D341Med (cell line): ENCODE measurements at regions not wholly inside any gene's neighbourhood (a gene's known extent, or its start where the extent isn't known, plus 50 kb on each side); places are given as distances from the start of the nearest gene placed in this dataset.

Experiments
- DNase-seq: peaks from one replicate; pipeline ENCODE4 v3.0.0; 2012; ENCODE audit warnings: low spot score

- no peak for DNase-seq
Measured at GRCh38 chr6:169165561-169166300, 87.9 kb downstream of the THBS2 start.

GRCh38 chr6:169164986-169165385, 88.7 kb downstream of the THBS2 start:
- no peak for DNase-seq

GRCh38 chr6:169164451-169164850, 89.2 kb downstream of the THBS2 start:
- no peak for DNase-seq

GRCh38 chr6:169163411-169163901, 90.2 kb downstream of the THBS2 start:
- no peak for DNase-seq

DNA sequence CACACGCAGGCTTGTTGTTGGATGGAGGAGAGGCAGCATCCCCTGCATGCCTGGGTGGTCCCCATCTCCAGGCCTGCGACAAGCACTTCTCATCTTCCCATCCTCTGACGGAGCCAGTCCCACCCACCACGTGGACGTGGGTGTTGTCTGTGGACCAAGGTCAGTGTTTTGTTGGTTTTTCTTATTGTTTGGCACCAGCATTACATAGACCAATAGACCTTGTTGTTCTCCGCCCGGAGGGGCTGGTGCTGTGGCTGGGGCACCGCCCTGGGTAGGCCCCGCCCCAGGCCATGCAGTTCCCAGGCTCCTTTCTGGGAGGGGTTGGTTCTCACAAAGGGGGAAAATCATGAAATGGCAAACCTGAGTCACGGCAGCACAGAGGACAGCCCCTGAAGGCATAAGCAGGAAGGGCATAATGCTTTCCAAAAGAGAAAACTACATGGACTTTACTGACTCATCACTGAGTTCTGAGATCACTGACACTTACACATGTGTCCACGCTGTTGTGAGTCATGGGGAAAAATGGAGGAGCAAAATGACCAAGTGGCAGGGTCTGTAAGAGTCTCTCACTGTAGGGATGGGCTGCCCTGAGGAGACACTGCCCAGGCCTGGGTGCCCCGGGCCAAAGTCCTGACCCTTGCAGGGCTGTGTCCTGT, 90.8 kb downstream of the THBS2 start:
- DNase-seq, result no peak

DNA sequence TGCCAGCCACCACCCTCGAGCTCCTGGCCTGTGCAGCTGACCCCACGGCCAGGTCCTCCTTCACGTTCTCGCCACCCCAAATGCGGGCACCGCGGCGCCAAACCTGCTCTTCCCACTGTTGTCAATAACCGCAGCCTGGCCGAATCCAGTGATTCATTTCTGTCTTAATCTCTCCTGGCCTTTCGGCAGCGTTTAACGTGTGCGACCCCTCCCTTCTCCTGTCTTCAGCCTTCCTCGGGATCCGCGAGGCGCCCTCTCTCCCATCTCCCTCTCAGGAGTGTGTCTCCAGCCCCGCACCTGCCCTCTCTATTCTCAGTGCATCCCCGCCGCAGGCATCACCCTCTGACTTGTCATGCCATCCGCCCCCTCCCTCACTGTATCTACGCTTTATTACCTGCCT, 91.4 kb downstream of the THBS2 start:
- no peak for DNase-seq

GRCh38 chr6:169161572-169162167, 92.0 kb downstream of the THBS2 start:
- no peak for DNase-seq

GRCh38 chr6:169160855-169161560, 92.6 kb downstream of the THBS2 start:
- DNase-seq, result no peak

DNA sequence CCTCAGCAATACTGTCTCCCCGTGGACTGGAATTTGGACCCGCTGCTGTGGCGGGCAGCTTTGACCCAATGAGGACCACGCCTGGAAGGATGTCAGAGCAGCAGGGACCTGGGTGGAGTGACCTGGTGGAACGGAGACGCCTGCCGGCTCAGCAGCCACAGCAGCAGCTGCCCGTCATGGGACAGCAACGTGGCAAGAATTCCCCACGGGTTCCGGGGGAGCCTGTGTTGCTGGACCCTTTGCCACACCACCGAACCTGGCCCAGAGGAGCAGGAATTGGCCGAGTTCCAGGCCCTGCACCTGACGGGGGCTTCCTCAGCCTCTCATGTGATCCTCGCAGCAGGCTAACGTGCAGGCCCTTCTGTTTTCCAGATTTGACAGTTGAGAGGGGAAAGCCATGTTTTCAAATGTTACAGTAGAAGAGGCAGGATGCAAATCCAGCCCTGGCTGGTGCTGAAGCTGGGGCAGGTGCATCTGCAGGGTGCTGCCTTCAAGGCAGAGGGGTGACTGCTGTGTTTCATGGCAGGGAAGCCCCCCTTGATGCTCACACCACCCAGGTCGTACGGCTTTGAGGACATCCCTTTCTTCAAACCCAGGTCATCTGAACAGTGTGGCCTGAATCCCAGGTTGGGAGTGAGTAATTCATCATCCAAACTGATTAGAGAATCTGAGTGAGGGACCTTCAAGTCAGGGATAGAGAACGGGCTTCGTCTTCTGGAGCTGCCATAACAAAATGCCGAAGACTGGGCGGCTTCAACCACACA, 93.4 kb downstream of the THBS2 start:
- DNase-seq, result no peak

- no peak for DNase-seq
Measured at GRCh38 chr6:169159331-169159730, 94.3 kb downstream of the THBS2 start.

DNA sequence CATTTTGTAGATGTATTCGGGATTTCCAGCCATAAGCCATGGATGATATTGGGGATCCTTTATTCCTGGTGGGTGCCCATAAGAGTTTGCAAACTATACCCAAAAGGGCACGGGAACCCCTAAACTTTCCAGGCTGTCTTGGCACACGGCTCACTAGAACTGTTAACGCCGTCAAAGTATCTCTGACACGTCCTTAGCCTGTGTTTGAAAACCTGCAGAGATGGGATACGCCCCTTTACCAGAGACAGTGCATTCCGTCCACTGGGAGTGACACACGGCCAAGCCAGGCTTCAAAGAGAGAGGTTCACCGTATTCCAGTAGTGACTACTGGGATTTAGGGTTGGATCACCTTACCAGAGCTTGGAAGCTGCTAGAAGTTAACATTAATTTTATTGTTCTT, 95.0 kb downstream of the THBS2 start:
- no peak for DNase-seq

GRCh38 chr6:169158174-169158573, 95.5 kb downstream of the THBS2 start:
- no peak for DNase-seq

- DNase-seq, result no peak
Measured at GRCh38 chr6:169157197-169158148, 96.2 kb downstream of the THBS2 start.

- DNase-seq, result no peak
Measured at GRCh38 chr6:169156793-169157147, 96.9 kb downstream of the THBS2 start.

- DNase-seq, result no peak
Measured at GRCh38 chr6:169156108-169156792, 97.4 kb downstream of the THBS2 start.

GRCh38 chr6:169155481-169155880, 98.2 kb downstream of the THBS2 start:
- DNase-seq, result no peak

DNA sequence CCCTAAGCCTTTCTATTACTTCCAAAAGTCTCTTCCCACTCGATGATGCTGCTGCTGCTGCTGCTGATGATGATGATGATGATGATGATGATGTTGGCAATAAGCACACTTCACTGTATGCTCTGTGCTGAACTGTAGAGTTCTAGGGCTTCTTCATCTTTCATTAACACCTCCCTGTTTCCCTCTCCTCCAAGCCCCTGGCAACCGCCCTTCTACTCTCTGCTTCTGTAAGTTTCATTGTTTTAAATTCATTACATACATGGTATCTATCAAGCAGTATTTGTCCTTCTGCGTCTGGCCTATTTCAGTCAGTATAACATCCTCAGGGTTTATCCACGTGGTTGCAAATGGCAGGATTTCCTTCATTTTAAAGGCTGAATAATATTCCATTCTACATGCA, 100.2 kb downstream of the THBS2 start:
- no peak for DNase-seq

DNA sequence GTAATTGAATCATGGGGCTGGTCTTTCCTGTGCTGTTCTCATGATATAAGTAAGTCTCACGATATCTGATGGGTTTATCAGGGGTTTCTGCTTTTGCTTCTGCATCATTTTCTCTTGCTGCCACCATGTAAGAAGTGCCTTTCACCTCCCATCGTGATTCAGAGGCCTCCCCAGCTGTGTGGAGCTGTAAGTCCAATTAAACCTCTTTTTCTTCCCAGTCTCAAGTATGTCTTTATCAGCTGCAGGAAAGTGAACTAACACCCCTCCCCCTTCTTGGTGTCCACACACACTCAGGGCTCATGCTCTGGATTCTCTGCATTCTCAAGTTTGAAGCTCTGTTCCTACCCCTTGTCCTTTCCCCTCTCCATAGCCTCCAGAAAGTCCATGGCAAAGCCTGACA, 107.1 kb downstream of the THBS2 start:
- no peak for DNase-seq

DNA sequence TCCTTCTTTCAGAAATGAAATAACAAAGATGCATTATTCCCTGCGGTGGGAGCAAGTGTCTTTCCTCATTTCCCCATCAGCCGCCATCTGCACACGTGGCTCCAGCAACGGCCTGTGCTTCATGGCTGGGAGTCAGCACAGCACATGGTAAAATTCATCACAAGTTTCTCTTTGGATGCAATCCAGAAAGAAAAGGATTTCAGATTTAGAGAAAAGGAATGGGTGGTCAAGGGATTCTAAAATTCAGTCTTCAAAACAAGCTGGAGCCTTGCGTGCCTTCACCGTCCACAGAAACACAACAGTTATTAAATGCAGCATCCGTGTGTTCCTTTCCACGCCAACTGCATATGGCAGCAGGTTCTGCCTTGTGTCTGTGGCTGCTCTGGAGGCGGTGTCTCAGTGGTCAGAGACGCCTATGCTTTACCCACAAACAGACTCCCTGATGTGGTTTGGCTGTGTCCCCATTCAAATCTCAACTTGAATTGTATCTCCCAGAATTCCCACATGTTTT, 107.6 kb downstream of the THBS2 start:
- no peak for DNase-seq

DNA sequence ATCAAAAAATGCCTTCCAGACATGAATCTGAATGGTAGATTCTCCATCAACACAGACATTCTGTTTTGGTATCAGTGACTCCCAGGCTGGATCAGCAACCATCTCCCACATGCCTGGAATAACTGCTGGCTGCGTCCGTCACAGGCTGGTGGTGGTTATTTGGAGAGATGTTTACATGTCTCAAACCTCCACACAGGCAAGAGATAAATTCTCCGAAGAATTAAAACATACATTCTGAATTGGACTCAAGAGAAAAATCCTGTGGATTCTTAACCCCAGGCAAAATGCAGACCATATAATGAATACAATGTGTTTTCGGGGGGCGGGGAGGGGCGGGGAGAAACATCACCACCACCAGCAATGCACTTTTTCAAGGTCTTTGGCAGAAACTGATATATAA, 108.2 kb downstream of the THBS2 start:
- DNase-seq, result no peak
